K562 (cell line): ENCODE measurements at regions not wholly inside any gene's neighbourhood (a gene's known extent, or its start where the extent isn't known, plus 50 kb on each side); places are given as distances from the start of the nearest gene placed in this dataset.

Experiments used
- ARNT ChIP-seq, 2 experiments: fragments of 450-650 bp; IDR thresholded peaks; 2 replicates each; pipeline ENCODE4 v1.6.1; 2016; ENCODE audit warnings: mild to moderate bottlenecking in 1 of 2
- ASH1L ChIP-seq: fragments of 450-650 bp; IDR thresholded peaks from 2 replicates; pipeline ENCODE4 v1.6.1; 2018; ENCODE audit warnings: borderline replicate concordance, mild to moderate bottlenecking, low read depth; ENCODE audit not compliant: partially characterized antibody
- CBX1 ChIP-seq: sonication (generic); IDR thresholded peaks from 2 replicates; pipeline ENCODE4 v1.6.1; 2016; ENCODE audit warnings: antibody characterized with exemption, low read depth, mild to moderate bottlenecking
- CEBPG ChIP-seq, 3 experiments: fragments of 200-800 bp in 1 of 3; sonication (Bioruptor generic) in 1 of 3; sonication (generic) in 1 of 3; formaldehyde crosslinking in 1 of 3; IDR thresholded peaks in 2 of 3; conservative IDR thresholded peaks in 1 of 3; 2 replicates each; pipeline versions ENCODE4 v1.6.1 to v1.8.0; 2016 to 2022; ENCODE audit warnings: missing compliant biosample characterization in 2 of 3, missing genetic modification characterization in 2 of 3, mild to moderate bottlenecking in 1 of 3, missing genetic modification reagents in 1 of 3
- HSF4 ChIP-seq: fragments of 250-450 bp; sonication (Bioruptor Pico); IDR thresholded peaks from 2 replicates; pipeline ENCODE4 v2.1.2; 2022; ENCODE audit warnings: mild to moderate bottlenecking, moderate library complexity, borderline replicate concordance
- NFXL1 ChIP-seq: fragments of 450-650 bp; formaldehyde crosslinking; IDR thresholded peaks from 2 replicates; pipeline ENCODE4 v1.4.0; 2021; ENCODE audit warnings: mild to moderate bottlenecking
- POU5F1 ChIP-seq: fragments of 150-350 bp; IDR thresholded peaks from 2 replicates; pipeline ENCODE4 v1.6.1; 2014; ENCODE audit warnings: borderline replicate concordance, low read length, low read depth, mild to moderate bottlenecking; ENCODE audit not compliant: partially characterized antibody
- RBM15 ChIP-seq: fragments of 200-400 bp; formaldehyde crosslinking; IDR thresholded peaks from 2 replicates; pipeline ENCODE4 v1.6.1; 2018; ENCODE audit warnings: mild to moderate bottlenecking, low read length, moderate library complexity; ENCODE audit not compliant: insufficient read depth
- SNIP1 ChIP-seq: fragments of 450-650 bp; IDR thresholded peaks from 2 replicates; pipeline ENCODE4 v1.7.1; 2017; ENCODE audit warnings: low read depth, mild to moderate bottlenecking
- ZNF253 ChIP-seq: fragments of 250-450 bp; sonication (Bioruptor Pico); conservative IDR thresholded peaks from 2 replicates; pipeline ENCODE4 v1.6.1; 2021; ENCODE audit warnings: mild to moderate bottlenecking
- ZNF324 ChIP-seq: fragments of 250-450 bp; sonication (Bioruptor Pico); IDR thresholded peaks from 2 replicates; pipeline ENCODE4 v1.4.0; 2020; ENCODE audit warnings: mild to moderate bottlenecking
- ZNF589 ChIP-seq: fragments of 200-800 bp; sonication (Bioruptor generic); IDR thresholded peaks from 2 replicates; pipeline ENCODE4 v1.6.1; 2016; ENCODE audit warnings: low read depth, missing genetic modification characterization, missing compliant biosample characterization
- TF ChIP-seq, protein P1 (sequence below): fragments of 450-650 bp; IDR thresholded peaks from 2 replicates; pipeline ENCODE4 v1.6.1; 2017; ENCODE audit warnings: antibody characterized with exemption
- TF ChIP-seq, protein P2 (sequence below): fragments of 200-400 bp; formaldehyde crosslinking; IDR thresholded peaks from 2 replicates; pipeline ENCODE4 v1.6.1; 2017; ENCODE audit warnings: mild to moderate bottlenecking, low read depth, low read length, moderate library complexity
- TF ChIP-seq, protein P3 (sequence below): sonication (generic); formaldehyde crosslinking; IDR thresholded peaks from 2 replicates; pipeline ENCODE4 v1.8.0; 2022; ENCODE audit warnings: mild to moderate bottlenecking, missing genetic modification reagents, borderline replicate concordance
- TF ChIP-seq, protein P4 (sequence below): sonication (generic); formaldehyde crosslinking; IDR thresholded peaks from 2 replicates; pipeline ENCODE4 v1.8.1; 2023; ENCODE audit warnings: mild to moderate bottlenecking, missing genetic modification reagents

DNA sequence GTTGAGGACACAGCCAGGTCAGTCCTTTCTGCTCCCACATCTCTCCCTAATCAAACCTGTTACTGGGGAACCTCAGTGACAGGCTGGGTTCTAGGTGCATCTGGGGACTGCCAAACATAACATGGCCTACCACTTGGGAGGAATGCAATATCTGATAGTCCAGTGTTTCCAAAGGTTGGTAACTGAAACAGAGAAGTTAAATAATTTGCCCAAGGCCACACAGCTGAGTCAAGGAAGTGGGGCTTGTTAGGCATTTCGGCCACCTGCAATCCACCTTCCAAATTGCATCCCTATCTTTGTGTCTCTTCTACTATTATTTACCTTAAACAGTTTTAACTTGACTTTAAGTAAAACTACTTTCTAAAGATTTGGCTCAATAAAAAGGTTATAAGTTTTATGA lies 731.3 kb downstream of the UQCRFS1 start (continued):
- TF ChIP-seq, protein P1, sequence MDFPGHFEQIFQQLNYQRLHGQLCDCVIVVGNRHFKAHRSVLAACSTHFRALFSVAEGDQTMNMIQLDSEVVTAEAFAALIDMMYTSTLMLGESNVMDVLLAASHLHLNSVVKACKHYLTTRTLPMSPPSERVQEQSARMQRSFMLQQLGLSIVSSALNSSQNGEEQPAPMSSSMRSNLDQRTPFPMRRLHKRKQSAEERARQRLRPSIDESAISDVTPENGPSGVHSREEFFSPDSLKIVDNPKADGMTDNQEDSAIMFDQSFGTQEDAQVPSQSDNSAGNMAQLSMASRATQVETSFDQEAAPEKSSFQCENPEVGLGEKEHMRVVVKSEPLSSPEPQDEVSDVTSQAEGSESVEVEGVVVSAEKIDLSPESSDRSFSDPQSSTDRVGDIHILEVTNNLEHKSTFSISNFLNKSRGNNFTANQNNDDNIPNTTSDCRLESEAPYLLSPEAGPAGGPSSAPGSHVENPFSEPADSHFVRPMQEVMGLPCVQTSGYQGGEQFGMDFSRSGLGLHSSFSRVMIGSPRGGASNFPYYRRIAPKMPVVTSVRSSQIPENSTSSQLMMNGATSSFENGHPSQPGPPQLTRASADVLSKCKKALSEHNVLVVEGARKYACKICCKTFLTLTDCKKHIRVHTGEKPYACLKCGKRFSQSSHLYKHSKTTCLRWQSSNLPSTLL, result no peak
- TF ChIP-seq NFXL1 (CRISPR knock-in tag) (no peak), ARNT (IDR thresholded peaks at IDR 0.05) (no peak), RBM15 (no peak), ASH1L (no peak), POU5F1 (no peak), SNIP1 (no peak), CBX1 (0 out of 2 replicates have a peak, but pooled peaks have one; percentile 43), ZNF589 (CRISPR knock-in tag) (no peak), HSF4 (CRISPR knock-in tag) (no peak), ZNF253 (no peak), CEBPG (CRISPR knock-in tag; IDR thresholded peaks at IDR 0.05) (no peak), CEBPG (tag; conservative IDR thresholded peaks at IDR 0.05 in 1 of 2, IDR thresholded peaks at IDR 0.05 in 1 of 2) (no peak), ZNF324 (no peak)
- TF ChIP-seq, protein P2, sequence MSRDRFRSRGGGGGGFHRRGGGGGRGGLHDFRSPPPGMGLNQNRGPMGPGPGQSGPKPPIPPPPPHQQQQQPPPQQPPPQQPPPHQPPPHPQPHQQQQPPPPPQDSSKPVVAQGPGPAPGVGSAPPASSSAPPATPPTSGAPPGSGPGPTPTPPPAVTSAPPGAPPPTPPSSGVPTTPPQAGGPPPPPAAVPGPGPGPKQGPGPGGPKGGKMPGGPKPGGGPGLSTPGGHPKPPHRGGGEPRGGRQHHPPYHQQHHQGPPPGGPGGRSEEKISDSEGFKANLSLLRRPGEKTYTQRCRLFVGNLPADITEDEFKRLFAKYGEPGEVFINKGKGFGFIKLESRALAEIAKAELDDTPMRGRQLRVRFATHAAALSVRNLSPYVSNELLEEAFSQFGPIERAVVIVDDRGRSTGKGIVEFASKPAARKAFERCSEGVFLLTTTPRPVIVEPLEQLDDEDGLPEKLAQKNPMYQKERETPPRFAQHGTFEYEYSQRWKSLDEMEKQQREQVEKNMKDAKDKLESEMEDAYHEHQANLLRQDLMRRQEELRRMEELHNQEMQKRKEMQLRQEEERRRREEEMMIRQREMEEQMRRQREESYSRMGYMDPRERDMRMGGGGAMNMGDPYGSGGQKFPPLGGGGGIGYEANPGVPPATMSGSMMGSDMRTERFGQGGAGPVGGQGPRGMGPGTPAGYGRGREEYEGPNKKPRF, result no peak
- TF ChIP-seq, protein P3, sequence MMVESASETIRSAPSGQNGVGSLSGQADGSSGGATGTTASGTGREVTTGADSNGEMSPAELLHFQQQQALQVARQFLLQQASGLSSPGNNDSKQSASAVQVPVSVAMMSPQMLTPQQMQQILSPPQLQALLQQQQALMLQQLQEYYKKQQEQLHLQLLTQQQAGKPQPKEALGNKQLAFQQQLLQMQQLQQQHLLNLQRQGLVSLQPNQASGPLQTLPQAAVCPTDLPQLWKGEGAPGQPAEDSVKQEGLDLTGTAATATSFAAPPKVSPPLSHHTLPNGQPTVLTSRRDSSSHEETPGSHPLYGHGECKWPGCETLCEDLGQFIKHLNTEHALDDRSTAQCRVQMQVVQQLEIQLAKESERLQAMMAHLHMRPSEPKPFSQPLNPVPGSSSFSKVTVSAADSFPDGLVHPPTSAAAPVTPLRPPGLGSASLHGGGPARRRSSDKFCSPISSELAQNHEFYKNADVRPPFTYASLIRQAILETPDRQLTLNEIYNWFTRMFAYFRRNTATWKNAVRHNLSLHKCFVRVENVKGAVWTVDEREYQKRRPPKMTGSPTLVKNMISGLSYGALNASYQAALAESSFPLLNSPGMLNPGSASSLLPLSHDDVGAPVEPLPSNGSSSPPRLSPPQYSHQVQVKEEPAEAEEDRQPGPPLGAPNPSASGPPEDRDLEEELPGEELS (CRISPR knock-in tag), result no peak
- TF ChIP-seq, protein P4, sequence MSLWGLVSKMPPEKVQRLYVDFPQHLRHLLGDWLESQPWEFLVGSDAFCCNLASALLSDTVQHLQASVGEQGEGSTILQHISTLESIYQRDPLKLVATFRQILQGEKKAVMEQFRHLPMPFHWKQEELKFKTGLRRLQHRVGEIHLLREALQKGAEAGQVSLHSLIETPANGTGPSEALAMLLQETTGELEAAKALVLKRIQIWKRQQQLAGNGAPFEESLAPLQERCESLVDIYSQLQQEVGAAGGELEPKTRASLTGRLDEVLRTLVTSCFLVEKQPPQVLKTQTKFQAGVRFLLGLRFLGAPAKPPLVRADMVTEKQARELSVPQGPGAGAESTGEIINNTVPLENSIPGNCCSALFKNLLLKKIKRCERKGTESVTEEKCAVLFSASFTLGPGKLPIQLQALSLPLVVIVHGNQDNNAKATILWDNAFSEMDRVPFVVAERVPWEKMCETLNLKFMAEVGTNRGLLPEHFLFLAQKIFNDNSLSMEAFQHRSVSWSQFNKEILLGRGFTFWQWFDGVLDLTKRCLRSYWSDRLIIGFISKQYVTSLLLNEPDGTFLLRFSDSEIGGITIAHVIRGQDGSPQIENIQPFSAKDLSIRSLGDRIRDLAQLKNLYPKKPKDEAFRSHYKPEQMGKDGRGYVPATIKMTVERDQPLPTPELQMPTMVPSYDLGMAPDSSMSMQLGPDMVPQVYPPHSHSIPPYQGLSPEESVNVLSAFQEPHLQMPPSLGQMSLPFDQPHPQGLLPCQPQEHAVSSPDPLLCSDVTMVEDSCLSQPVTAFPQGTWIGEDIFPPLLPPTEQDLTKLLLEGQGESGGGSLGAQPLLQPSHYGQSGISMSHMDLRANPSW (CRISPR knock-in tag), result no peak
- TF ChIP-seq, all 486 proteins: peak for 5
